Muscle of leg (tissue), 3 donors: ENCODE measurements at regions not wholly inside any gene's neighbourhood (a gene's known extent, or its start where the extent isn't known, plus 50 kb on each side); places are given as distances from the start of the nearest gene placed in this dataset.

ENCODE experiments used
- DNase-seq: peaks from one replicate; pipeline ENCODE4 v3.0.0; 2013
- H3K27ac ChIP-seq: one replicate; pipeline ENCODE4 v1.5.1; 2013; ENCODE audit warnings: mild to moderate bottlenecking, low read length, control low read depth
- H3K27me3 ChIP-seq: one replicate; pipeline ENCODE4 v1.6.1; 2013; ENCODE audit warnings: low read length; ENCODE audit not compliant: control insufficient read depth, insufficient read depth
- H3K36me3 ChIP-seq: one replicate; pipeline ENCODE4 v1.6.1; 2013; ENCODE audit warnings: low read length; ENCODE audit not compliant: control insufficient read depth, insufficient read depth
- H3K4me1 ChIP-seq: one replicate; pipeline ENCODE4 v1.6.1; 2013; ENCODE audit warnings: low read length; ENCODE audit not compliant: control insufficient read depth, insufficient read depth
- H3K4me3 ChIP-seq: one replicate; pipeline ENCODE4 v1.5.1; 2013; ENCODE audit warnings: low read length, control low read depth
- H3K9me3 ChIP-seq: replicated peaks from 2 replicates; pipeline ENCODE4 v1.6.1; 2013; ENCODE audit warnings: low read depth, low read length; ENCODE audit not compliant: control insufficient read depth
- WGBS: methylation state at CpG from one replicate; pipeline ENCODE4 v1.1.5; 2013; ENCODE audit warnings: missing lambda C conversion rate; ENCODE audit not compliant: insufficient coverage; 5-methylcytosine and 5-hydroxymethylcytosine counted together

- no peaks in the 10 kb centered on the region for H3K36me3 ChIP-seq
- H3K27me3 ChIP-seq = peaks cover 14% of the 10 kb centered on the region
- no peak overlapping the region for H3K4me3 ChIP-seq
- 64% methylated on average over 6 of the region's 6 CpGs for WGBS
- no peaks in the 10 kb centered on the region for H3K9me3 ChIP-seq
- no peak overlapping the region for H3K27ac ChIP-seq
- no peak for DNase-seq
- peaks cover 2% of the 10 kb centered on the region for H3K4me1 ChIP-seq
These were observed 65.1 kb upstream of the RUNX3 start for GRCh38 chr1:24995140-24995539.

- WGBS = 86% methylated on average over 13 of the region's 16 CpGs
These were observed 64.0 kb upstream of the RUNX3 start for GRCh38 chr1:24993871-24994580.

GRCh38 chr1:24992761-24993211, 62.7 kb upstream of the RUNX3 start:
- H3K4me3 ChIP-seq = no peak overlapping the region
- H3K36me3 ChIP-seq = no peaks in the 10 kb centered on the region
- H3K27ac ChIP-seq = no peak overlapping the region
- no peak for DNase-seq
- 51% methylated on average over 4 of the region's 12 CpGs for WGBS
- H3K27me3 ChIP-seq = peaks cover 16% of the 10 kb centered on the region
- H3K4me1 ChIP-seq = peaks cover 2% of the 10 kb centered on the region
- no peaks in the 10 kb centered on the region for H3K9me3 ChIP-seq

More at GRCh38 chr1:24993871-24994580, 64.0 kb upstream of the RUNX3 start:
- Histone ChIP-seq H3K27me3 (peaks cover 16% of the 10 kb centered on the region), H3K9me3 (no peaks in the 10 kb centered on the region), H3K36me3 (no peaks in the 10 kb centered on the region), H3K4me1 (peaks cover 2% of the 10 kb centered on the region), H3K4me3 (no peak overlapping the region), H3K27ac (no peak overlapping the region)
- DNase-seq = no peak

- H3K4me3 ChIP-seq = no peak overlapping the region
These were observed 62.2 kb upstream of the RUNX3 start for GRCh38 chr1:24992124-24992760.

GRCh38 chr1:24991697-24992096, 61.6 kb upstream of the RUNX3 start:
- Histone ChIP-seq H3K36me3 (no peaks in the 10 kb centered on the region), H3K4me1 (peaks cover 9% of the 10 kb centered on the region), H3K4me3 (no peak overlapping the region), H3K9me3 (no peaks in the 10 kb centered on the region), H3K27ac (no peak overlapping the region), H3K27me3 (peaks cover 16% of the 10 kb centered on the region)
- WGBS = 77% methylated on average over 7 of the region's 7 CpGs
- DNase-seq = peak; percentile 73

More at GRCh38 chr1:24992124-24992760, 62.2 kb upstream of the RUNX3 start:
- H3K36me3 ChIP-seq = no peaks in the 10 kb centered on the region
- peaks cover 16% of the 10 kb centered on the region for H3K27me3 ChIP-seq
- H3K9me3 ChIP-seq = no peaks in the 10 kb centered on the region
- WGBS = 84% methylated on average over 7 of the region's 11 CpGs
- no peak overlapping the region for H3K27ac ChIP-seq
- DNase-seq = no peak
- peaks cover 5% of the 10 kb centered on the region for H3K4me1 ChIP-seq

GRCh38 chr1:24990779-24991641, 60.9 kb upstream of the RUNX3 start:
- Histone ChIP-seq H3K36me3 (no peaks in the 10 kb centered on the region), H3K4me1 (peaks cover 16% of the 10 kb centered on the region), H3K9me3 (no peaks in the 10 kb centered on the region), H3K4me3 (no peak overlapping the region), H3K27me3 (peaks cover 16% of the 10 kb centered on the region), H3K27ac (no peak overlapping the region)
- no peak for DNase-seq
- WGBS = 67% methylated on average over 1 of the region's 9 CpGs

GRCh38 chr1:24990136-24990535, 60.1 kb upstream of the RUNX3 start:
- Histone ChIP-seq H3K27ac (no peak overlapping the region), H3K9me3 (no peaks in the 10 kb centered on the region), H3K27me3 (peaks cover 16% of the 10 kb centered on the region), H3K36me3 (no peaks in the 10 kb centered on the region), H3K4me1 (peaks cover 23% of the 10 kb centered on the region), H3K4me3 (no peak overlapping the region)
- no peak for DNase-seq
- 68% methylated on average over 6 of the region's 13 CpGs for WGBS

- no peaks in the 10 kb centered on the region for H3K36me3 ChIP-seq
- peaks cover 16% of the 10 kb centered on the region for H3K27me3 ChIP-seq
- DNase-seq = no peak
- peaks cover 27% of the 10 kb centered on the region for H3K4me1 ChIP-seq
- no peak overlapping the region for H3K27ac ChIP-seq
- 56% methylated on average over 1 of the region's 2 CpGs for WGBS
- no peaks in the 10 kb centered on the region for H3K9me3 ChIP-seq
- no peak overlapping the region for H3K4me3 ChIP-seq
These were observed 59.0 kb upstream of the RUNX3 start for GRCh38 chr1:24989082-24989481.

GRCh38 chr1:24988558-24988912, 58.5 kb upstream of the RUNX3 start:
- peaks cover 16% of the 10 kb centered on the region for H3K27me3 ChIP-seq
- no peak overlapping the region for H3K4me3 ChIP-seq
- no peaks in the 10 kb centered on the region for H3K36me3 ChIP-seq
- DNase-seq = no peak
- no peak overlapping the region for H3K27ac ChIP-seq
- H3K9me3 ChIP-seq = no peaks in the 10 kb centered on the region
- H3K4me1 ChIP-seq = peaks cover 27% of the 10 kb centered on the region
- WGBS = 83% methylated on average over 5 of the region's 6 CpGs
